Astrocyte (in vitro differentiated cells and primary cell): ENCODE measurements at regions not wholly inside any gene's neighbourhood (a gene's known extent, or its start where the extent isn't known, plus 50 kb on each side); places are given as distances from the start of the nearest gene placed in this dataset.

Experiments used
- DNase-seq: peaks from one replicate; pipeline ENCODE4 v3.0.0-alpha.2; 2010; ENCODE audit warnings: low read depth
- FAIRE-seq: peaks from 2 replicates; lab custom pipeline; 2011; peaks lifted over from hg19 to GRCh38; lab: Jason Lieb, UNC
- H2AFZ ChIP-seq: 2 replicates; pipeline ENCODE4 v1.6.0; 2012; ENCODE audit warnings: low read depth, low read length, inconsistent platforms
- H3K27ac ChIP-seq: 2 replicates; pipeline ENCODE4 v1.5.1; 2011; ENCODE audit warnings: low read depth, low read length, inconsistent platforms
- H3K27me3 ChIP-seq: 2 replicates; pipeline ENCODE4 v1.6.0; 2011; ENCODE audit warnings: low read length, inconsistent platforms; ENCODE audit not compliant: insufficient read depth
- H3K36me3 ChIP-seq: 2 replicates; pipeline ENCODE4 v1.5.1; 2011; ENCODE audit warnings: low read length, inconsistent platforms; ENCODE audit not compliant: insufficient read depth
- H3K4me1 ChIP-seq: 2 replicates; pipeline ENCODE4 v1.5.1; 2011; ENCODE audit warnings: low read length, inconsistent platforms; ENCODE audit not compliant: insufficient read depth
- H3K4me2 ChIP-seq: 2 replicates; pipeline ENCODE4 v1.6.0; 2012; ENCODE audit warnings: low read length, inconsistent platforms
- H3K4me3 ChIP-seq: 2 replicates; pipeline ENCODE4 v1.5.1; 2011; ENCODE audit warnings: low read depth, mild to moderate bottlenecking, low read length, inconsistent platforms; ENCODE audit not compliant: insufficient read depth
- H3K79me2 ChIP-seq: 2 replicates; pipeline ENCODE4 v1.6.0; 2012; ENCODE audit warnings: mild to moderate bottlenecking, low read length, inconsistent platforms; ENCODE audit not compliant: insufficient read depth
- H3K9ac ChIP-seq: 2 replicates; pipeline ENCODE4 v1.6.0; 2012; ENCODE audit warnings: mild to moderate bottlenecking, low read length, inconsistent platforms
- H3K9me3 ChIP-seq: 2 replicates; pipeline ENCODE4 v1.5.1; 2012; ENCODE audit warnings: low read depth, mild to moderate bottlenecking, low read length, inconsistent platforms; ENCODE audit not compliant: insufficient read depth
- H4K20me1 ChIP-seq: 2 replicates; pipeline ENCODE4 v1.6.0; 2012; ENCODE audit warnings: low read length, inconsistent platforms; ENCODE audit not compliant: insufficient read depth
- H3K27ac Mint-ChIP-seq: one replicate; pipeline ENCODE4 v1.8.0; 2021; ENCODE audit warnings: mild to moderate bottlenecking, mixed read lengths; ENCODE audit not compliant: unreplicated experiment
- H3K27me3 Mint-ChIP-seq: one replicate; pipeline ENCODE4 v1.8.0; 2021; ENCODE audit warnings: low read depth, mixed read lengths; ENCODE audit not compliant: unreplicated experiment
- H3K36me3 Mint-ChIP-seq: one replicate; pipeline ENCODE4 v1.8.0; 2021; ENCODE audit warnings: low read depth, mixed read lengths; ENCODE audit not compliant: unreplicated experiment
- H3K4me1 Mint-ChIP-seq: one replicate; pipeline ENCODE4 v1.8.0; 2021; ENCODE audit warnings: low read depth, mixed read lengths; ENCODE audit not compliant: unreplicated experiment
- H3K4me3 Mint-ChIP-seq: one replicate; pipeline ENCODE4 v1.8.0; 2021; ENCODE audit warnings: mild to moderate bottlenecking, moderate library complexity, mixed read lengths; ENCODE audit not compliant: unreplicated experiment
- H3K9me3 Mint-ChIP-seq: one replicate; pipeline ENCODE4 v1.8.0; 2021; ENCODE audit warnings: mild to moderate bottlenecking, mixed read lengths; ENCODE audit not compliant: unreplicated experiment
- CTCF ChIP-seq: IDR thresholded peaks from 2 replicates; pipeline ENCODE4 v1.5.1; 2011; ENCODE audit warnings: low read depth, mild to moderate bottlenecking, inconsistent platforms, low read length, moderate library complexity; ENCODE audit not compliant: insufficient read depth
- EZH2 ChIP-seq: IDR thresholded peaks from 2 replicates; pipeline ENCODE4 v1.6.1; 2012; ENCODE audit warnings: mild to moderate bottlenecking, low read length, inconsistent platforms; ENCODE audit not compliant: insufficient read depth

GRCh38 chr18:54019641-54020040, 204.8 kb downstream of the MBD2 start:
- Histone ChIP-seq H3K36me3 (no peaks in the 10 kb centered on the region), H3K27ac (no peak overlapping the region), H3K9me3 (no peaks in the 10 kb centered on the region), H3K27me3 (no peaks in the 10 kb centered on the region), H3K9ac (no peak overlapping the region), H3K4me2 (no peak overlapping the region), H2AFZ (no peak overlapping the region), H3K4me3 (no peak overlapping the region), H3K79me2 (no peaks in the 10 kb centered on the region), H4K20me1 (no peaks in the 10 kb centered on the region), H3K4me1 (peaks cover 4% of the 10 kb centered on the region)
- no peak for DNase-seq
- no peak for FAIRE-seq
- no peaks in the 10 kb centered on the region for H3K27me3 Mint-ChIP-seq
- peaks cover 3% of the 10 kb centered on the region for H3K9me3 Mint-ChIP-seq
- H3K4me1 Mint-ChIP-seq, result peaks cover 5% of the 10 kb centered on the region
- TF ChIP-seq EZH2, result no peak
- no peak for TF ChIP-seq CTCF
- no peaks in the 10 kb centered on the region for H3K36me3 Mint-ChIP-seq
- H3K4me3 Mint-ChIP-seq, result no peak overlapping the region
- no peak overlapping the region for H3K27ac Mint-ChIP-seq

GRCh38 chr18:54013452-54013851, 211.0 kb downstream of the MBD2 start:
- no peaks in the 10 kb centered on the region for H3K27me3 ChIP-seq
- no peaks in the 10 kb centered on the region for H3K9me3 Mint-ChIP-seq
- no peak overlapping the region for H3K27ac ChIP-seq
- H3K27me3 Mint-ChIP-seq, result no peaks in the 10 kb centered on the region
- no peak overlapping the region for H3K4me3 ChIP-seq
- no peak overlapping the region for H3K4me3 Mint-ChIP-seq
- FAIRE-seq, result no peak
- H3K79me2 ChIP-seq, result no peaks in the 10 kb centered on the region
- no peak overlapping the region for H3K4me2 ChIP-seq
- H3K9me3 ChIP-seq, result no peaks in the 10 kb centered on the region
- H3K9ac ChIP-seq, result no peak overlapping the region
- DNase-seq, result no peak
- no peaks in the 10 kb centered on the region for H3K36me3 Mint-ChIP-seq
- TF ChIP-seq EZH2, result no peak
- no peak for TF ChIP-seq CTCF
- H3K4me1 ChIP-seq, result no peaks in the 10 kb centered on the region
- H4K20me1 ChIP-seq, result no peaks in the 10 kb centered on the region
- no peak overlapping the region for H3K27ac Mint-ChIP-seq
- H2AFZ ChIP-seq, result no peak overlapping the region
- no peaks in the 10 kb centered on the region for H3K4me1 Mint-ChIP-seq
- H3K36me3 ChIP-seq, result no peaks in the 10 kb centered on the region

GRCh38 chr18:54004828-54005227, 219.6 kb downstream of the MBD2 start:
- H3K9me3 Mint-ChIP-seq, result no peaks in the 10 kb centered on the region
- Histone ChIP-seq H3K4me3 (no peak overlapping the region), H3K27ac (no peak overlapping the region), H3K4me1 (no peaks in the 10 kb centered on the region), H3K79me2 (no peaks in the 10 kb centered on the region), H3K36me3 (no peaks in the 10 kb centered on the region), H3K4me2 (no peak overlapping the region), H3K9me3 (no peaks in the 10 kb centered on the region), H4K20me1 (no peaks in the 10 kb centered on the region), H3K9ac (no peak overlapping the region), H3K27me3 (no peaks in the 10 kb centered on the region), H2AFZ (no peak overlapping the region)
- DNase-seq (no peak), FAIRE-seq (no peak)
- no peak overlapping the region for H3K27ac Mint-ChIP-seq
- no peaks in the 10 kb centered on the region for H3K36me3 Mint-ChIP-seq
- no peak overlapping the region for H3K4me3 Mint-ChIP-seq
- no peaks in the 10 kb centered on the region for H3K4me1 Mint-ChIP-seq
- no peaks in the 10 kb centered on the region for H3K27me3 Mint-ChIP-seq
- TF ChIP-seq EZH2 (no peak), CTCF (no peak)
